HG03521 (cell line): ENCODE measurements at regions not wholly inside any gene's neighbourhood (a gene's known extent, or its start where the extent isn't known, plus 50 kb on each side); places are given as distances from the start of the nearest gene placed in this dataset.
"Not testable (repeated sequence)": the region's sequence is repeated elsewhere in the genome, so short reads cannot be mapped to it uniquely, and the experiment has no call there.

ENCODE experiments used
- ATAC-seq: cut with Tn5 transposase; IDR thresholded peaks from one replicate; pipeline ENCODE4 v1.9.1; 2021; ENCODE audit warnings: mild to moderate bottlenecking, moderate library complexity; ENCODE audit not compliant: unreplicated experiment

GRCh38 chr13:67990868-67991267, 760.7 kb upstream of the PCDH9 start:
- ATAC-seq: no peak

DNA sequence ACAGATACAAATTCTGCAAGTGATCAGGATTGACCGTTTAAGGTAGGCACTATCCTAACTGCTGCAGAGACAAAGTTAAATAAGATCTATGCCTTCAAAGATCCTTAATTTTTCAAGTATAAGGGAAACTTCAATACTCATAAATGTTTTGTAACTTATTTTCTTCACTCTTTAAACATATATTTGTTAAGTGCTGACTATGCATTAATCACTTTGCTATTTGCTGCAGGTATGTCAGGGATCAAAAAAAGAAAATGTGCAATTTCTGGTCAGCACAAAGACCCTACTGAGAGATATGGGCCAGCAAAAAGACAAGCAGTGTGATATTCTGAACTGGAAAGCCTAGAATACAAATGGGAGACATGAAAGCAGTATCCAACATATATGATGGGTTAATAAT, 756.1 kb upstream of the PCDH9 start:
- no peak for ATAC-seq

DNA sequence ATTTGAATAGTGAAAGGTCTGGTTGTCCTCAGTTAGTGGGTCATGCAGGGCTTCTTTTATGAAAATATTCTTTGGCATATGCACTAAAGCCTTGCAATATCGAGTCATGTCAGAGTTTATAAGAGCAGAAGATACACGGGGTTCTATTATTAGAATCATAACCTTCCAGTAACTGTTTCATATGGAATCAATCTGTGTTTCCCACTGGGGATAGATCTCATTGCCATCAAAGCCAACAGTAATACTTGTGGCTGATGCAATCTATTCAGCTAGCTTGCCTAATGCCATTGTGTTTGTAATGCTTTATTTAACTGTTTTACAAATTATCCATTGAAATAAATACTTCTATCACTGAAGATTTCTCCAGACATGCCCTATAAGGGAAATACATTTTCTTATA, 746.9 kb upstream of the PCDH9 start:
- ATAC-seq: no peak

- no peak for ATAC-seq
Observed at GRCh38 chr13:67971291-67971690, 741.2 kb upstream of the PCDH9 start.

- no peak for ATAC-seq
Observed at GRCh38 chr13:67967031-67967430, 736.9 kb upstream of the PCDH9 start.

DNA sequence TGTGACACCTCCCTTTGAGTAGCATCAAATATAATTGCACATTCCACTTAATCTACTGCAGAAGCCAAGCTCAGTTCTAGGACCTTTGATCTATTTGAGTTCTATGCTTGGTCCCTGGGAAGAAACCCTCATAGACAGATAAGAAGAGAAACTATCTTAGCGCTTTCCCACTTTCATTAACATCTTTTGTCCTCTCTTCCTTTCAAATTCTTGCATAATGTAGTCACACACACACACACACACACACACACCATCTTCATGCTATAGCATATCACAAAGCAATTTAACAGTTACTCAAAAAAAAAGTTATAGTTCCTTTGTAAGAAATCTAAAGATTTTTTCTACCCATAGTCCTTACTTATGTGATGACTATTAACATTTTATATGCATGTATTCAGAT, 735.9 kb upstream of the PCDH9 start:
- ATAC-seq: no peak

DNA sequence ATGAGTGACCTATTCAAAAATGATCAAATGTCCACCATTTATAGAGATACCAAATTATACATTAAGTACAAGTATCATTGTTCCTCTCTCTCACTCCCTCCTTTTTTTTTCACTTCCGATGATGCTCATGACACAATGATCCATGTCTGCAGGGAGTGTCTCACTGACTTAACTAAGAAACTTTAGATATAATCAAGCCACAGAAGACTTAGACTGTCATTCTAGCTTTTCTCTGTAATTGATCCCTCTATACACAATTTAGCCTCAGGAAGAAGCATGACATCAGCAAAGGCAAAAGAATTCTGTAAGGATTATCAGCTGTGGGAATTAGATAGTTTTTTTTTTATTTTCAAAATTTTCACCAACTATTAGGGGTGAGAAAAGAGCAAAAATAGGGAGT, 734.9 kb upstream of the PCDH9 start:
- ATAC-seq: no peak

DNA sequence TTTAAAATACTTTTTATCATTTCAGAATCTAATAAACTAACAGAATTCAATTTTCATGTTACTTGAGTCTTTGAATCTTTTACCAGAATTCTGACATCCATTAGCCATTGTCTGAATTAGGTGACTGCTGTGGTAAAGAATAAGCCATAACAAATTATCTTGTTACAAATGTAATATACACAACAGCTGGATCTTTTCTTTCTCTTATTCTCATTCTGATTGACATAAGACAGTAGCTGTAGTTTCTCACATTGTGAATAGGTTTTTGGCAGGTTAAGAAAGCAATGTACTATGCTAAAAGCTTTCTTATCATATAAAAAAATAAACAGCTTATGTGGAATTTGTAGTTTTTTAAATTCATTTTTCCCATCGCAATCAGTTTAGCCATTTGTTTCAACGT, 734.0 kb upstream of the PCDH9 start:
- no peak for ATAC-seq

DNA sequence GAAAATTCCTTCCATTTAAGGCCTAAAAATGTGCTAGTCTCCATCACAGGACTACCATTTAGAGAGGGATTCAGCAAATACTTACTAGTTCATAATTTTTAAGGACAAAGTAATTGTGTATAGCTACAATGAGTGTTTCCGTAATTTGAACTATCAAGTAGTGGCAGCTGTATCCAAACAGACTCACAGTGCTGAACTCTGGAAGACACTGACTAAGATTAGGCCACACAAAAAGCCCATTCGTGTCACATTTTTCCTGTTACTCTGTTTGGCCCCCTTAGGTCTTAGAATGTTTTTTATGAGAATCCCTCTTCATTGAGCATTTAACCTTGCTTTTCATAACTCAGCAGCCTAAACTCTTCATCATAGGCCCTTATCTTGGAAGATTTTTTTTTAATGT, 731.2 kb upstream of the PCDH9 start:
- no peak for ATAC-seq

- ATAC-seq: no peak
Observed at GRCh38 chr13:67951431-67951830, 721.3 kb upstream of the PCDH9 start.

GRCh38 chr13:67950603-67951002, 720.5 kb upstream of the PCDH9 start:
- no peak for ATAC-seq

GRCh38 chr13:67946131-67946530, 716.0 kb upstream of the PCDH9 start:
- ATAC-seq: no peak

DNA sequence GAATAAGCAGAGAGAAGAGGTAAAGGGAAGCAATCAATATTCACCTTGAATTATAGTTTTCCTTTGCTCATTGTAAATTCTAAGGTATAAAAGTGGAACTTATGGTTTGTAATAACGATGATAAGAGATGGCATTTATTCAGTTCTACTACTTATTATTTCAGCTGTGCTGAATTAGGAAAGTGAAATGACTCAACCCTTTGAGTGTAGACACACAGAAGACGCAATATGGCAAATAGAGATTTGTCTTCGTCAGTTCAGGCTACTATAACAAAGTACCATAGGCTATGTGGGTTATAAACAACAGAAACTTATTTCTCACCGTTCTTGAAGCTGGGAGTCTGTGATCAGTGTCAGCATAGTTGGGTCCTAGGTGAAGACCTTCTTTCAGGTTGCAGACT, 713.0 kb upstream of the PCDH9 start:
- no peak for ATAC-seq

DNA sequence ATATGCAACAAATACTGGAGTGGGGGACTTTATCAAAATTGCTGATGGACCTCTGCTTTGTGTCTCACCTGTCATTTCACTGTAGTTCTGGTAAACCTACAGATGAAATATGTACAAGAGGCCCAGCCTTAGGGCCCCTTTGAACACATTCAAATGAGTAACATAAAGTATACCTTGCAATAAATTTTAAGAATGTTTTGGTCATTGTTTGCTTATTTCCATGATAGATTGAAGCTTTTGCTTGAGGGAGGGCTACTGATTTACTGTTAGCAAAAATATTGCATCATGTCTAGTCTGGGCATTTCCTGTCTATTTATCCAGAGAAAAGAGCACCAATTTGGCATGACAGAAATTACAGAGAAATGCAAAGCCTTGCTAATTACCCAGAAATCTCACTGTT, 705.5 kb upstream of the PCDH9 start:
- no peak for ATAC-seq

GRCh38 chr13:67934617-67935330, 704.6 kb upstream of the PCDH9 start:
- no peak for ATAC-seq

- ATAC-seq: no peak
Observed at GRCh38 chr13:67932991-67933390, 702.9 kb upstream of the PCDH9 start.

DNA sequence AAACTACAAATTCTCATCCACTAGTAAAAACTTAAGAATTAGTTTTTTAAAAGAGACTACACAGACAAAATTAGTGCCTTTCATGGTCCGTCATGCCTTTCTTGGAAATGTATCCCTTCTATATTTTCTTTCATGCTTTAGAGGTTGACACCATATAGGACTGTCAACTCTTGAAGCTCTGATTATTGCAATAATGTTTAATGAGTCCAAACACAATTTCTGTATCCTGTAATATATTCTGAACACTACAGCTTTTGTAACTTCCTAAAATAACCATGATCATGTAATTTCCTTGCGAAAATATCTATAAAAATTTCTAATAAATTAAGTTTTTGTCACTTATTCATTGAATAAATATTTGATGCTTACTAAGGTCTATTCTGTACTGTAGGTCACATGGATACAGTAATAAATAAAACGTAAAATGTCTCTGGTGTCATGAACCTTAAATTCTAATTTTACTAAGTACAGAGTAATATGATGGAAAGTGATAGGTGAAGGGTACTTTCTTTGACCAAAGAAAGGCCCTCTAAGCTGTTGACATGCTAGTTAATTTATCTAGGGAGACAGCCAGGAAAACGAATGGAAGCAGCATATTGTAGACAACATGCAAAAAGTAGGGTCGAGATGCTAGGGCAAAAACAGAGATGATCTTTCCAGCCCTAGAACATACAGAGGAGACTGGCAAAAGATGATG, 687.3 kb upstream of the PCDH9 start:
- ATAC-seq: no peak

DNA sequence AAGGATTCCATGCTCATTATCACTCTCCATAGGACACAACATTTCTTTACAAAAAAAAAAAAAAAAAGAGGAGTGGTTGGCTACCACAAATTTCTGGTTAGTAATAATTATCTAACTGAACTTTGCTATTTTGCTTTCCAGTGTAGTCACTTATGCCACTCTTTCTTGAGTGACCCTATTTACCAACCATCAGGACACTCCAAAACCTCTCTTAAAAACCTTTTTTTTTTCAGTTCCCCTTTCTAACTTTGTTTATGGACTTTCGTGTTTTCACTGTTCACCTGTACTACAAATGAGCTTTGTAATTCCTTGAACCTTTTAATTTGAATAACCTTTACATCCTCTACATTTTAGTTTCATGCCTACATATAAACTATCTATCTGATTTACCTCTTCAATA, 686.5 kb upstream of the PCDH9 start:
- no peak for ATAC-seq

DNA sequence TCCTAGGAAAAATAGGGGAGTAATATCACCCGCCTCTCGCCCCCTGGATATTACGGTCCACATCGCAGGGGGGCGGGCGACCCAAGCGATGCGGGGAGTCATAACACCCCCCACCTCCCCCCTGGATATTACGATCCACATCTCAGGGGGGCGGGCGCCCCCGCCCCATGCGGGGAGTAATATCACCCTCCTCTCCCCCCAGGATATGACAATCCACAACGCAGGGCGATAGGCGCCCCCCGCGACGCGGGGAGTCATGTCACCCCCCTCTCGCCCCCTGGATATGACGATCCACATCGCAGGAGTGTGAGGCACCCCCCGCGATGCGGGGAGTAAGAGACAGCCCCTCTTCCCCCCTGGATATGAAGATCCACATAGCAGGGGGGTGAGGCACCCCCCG, 684.4 kb upstream of the PCDH9 start:
- ATAC-seq: no peak

GRCh38 chr13:67902960-67903359, 672.8 kb upstream of the PCDH9 start:
- ATAC-seq: not testable (repeated sequence)

DNA sequence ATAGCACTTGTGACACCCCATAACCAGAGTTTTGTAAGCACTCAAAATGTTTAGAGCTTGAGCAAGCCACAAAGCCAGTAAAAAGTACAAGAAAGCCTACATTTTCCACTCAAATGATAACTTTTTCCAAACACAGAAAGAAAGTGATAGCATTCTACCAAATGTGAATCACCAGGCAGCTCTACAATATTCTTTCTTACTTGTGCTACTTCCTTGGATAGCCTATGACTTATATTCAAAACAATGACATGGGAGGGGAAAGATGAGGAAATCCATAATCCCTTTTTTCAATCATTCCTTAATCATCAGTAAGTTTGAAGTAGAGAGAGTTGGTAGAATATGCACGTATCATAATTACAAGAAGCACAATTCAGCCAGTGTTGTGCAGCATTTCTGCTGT, 650.8 kb upstream of the PCDH9 start:
- no peak for ATAC-seq

DNA sequence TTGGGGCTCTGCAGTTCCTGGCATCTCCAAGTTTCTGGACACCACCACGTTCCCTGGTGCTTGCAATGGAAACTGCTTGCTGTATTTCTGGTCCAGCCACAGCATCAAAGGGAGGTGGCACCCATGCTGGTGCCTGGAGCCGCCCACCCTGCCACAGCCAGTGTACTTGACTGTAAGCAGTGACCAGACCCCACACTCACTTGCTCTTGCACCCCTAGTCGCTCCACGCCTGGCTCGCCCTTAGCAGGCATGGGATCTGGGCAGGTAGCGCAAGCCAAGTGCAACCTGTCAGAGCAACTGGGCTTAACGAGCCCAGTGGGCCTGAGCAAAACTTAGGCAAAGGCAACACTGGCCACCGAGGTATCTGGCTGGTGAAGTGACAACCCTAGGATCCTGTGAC, 648.2 kb upstream of the PCDH9 start:
- ATAC-seq: no peak

DNA sequence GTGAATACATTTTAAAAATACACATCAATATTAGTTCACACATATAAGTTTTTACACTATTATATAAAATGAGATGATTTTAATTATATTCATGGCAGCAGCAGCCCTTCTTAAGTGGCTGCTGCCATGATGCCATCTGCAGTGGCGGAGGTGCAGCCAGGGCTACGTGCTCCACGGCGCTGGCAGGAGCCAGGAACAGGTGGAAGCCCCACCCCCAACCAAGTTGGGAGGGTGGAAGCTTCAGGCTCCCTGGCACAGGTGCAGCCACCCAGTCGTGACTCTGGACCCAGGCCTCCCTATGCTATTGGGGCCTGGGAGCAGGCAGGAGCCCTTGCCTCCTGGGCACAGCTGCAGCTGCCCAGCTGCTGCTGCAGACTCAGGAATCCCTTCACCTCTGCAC, 646.9 kb upstream of the PCDH9 start:
- no peak for ATAC-seq
